KOPT-K1 (cell line): ENCODE measurements at regions not wholly inside any gene's neighbourhood (a gene's known extent, or its start where the extent isn't known, plus 50 kb on each side); places are given as distances from the start of the nearest gene placed in this dataset.

Experiments
- H3K27ac ChIP-seq: fragments of 200-600 bp; sonication (generic); 2 replicates; pipeline ENCODE4 v1.5.1; 2016; ENCODE audit warnings: antibody characterized with exemption, mild to moderate bottlenecking, low read depth, low read length; ENCODE audit not compliant: poor library complexity, severe bottlenecking
- H3K36me3 ChIP-seq: fragments of 200-600 bp; sonication (generic); 2 replicates; pipeline ENCODE4 v1.5.1; 2017; ENCODE audit warnings: antibody characterized with exemption, mild to moderate bottlenecking, low read length, moderate library complexity; ENCODE audit not compliant: insufficient read depth
- H3K9me3 ChIP-seq: fragments of 200-600 bp; sonication (generic); 2 replicates; pipeline ENCODE4 v1.5.1; 2017; ENCODE audit warnings: antibody characterized with exemption, low read length, mild to moderate bottlenecking; ENCODE audit not compliant: insufficient read depth, poor library complexity, severe bottlenecking

GRCh38 chr4:10347815-10348214 lies 109.4 kb downstream of the ZNF518B start:
- Histone ChIP-seq H3K36me3 (no peaks in the 10 kb centered on the region), H3K27ac (no peak overlapping the region), H3K9me3 (peaks cover 5% of the 10 kb centered on the region)

- no peak overlapping the region for H3K27ac ChIP-seq
- H3K9me3 ChIP-seq: no peaks in the 10 kb centered on the region
- H3K36me3 ChIP-seq: no peaks in the 10 kb centered on the region
These were observed 109.9 kb downstream of the ZNF518B start for GRCh38 chr4:10347281-10347795.

- Histone ChIP-seq H3K9me3 (no peaks in the 10 kb centered on the region), H3K27ac (no peak overlapping the region), H3K36me3 (no peaks in the 10 kb centered on the region)
These were observed 111.2 kb downstream of the ZNF518B start for GRCh38 chr4:10346023-10346422.

- H3K9me3 ChIP-seq: no peaks in the 10 kb centered on the region
- H3K27ac ChIP-seq: no peak overlapping the region
These were observed 111.8 kb downstream of the ZNF518B start for GRCh38 chr4:10345381-10345784.

GRCh38 chr4:10344824-10345223 lies 112.4 kb downstream of the ZNF518B start:
- no peaks in the 10 kb centered on the region for H3K9me3 ChIP-seq
- no peak overlapping the region for H3K27ac ChIP-seq

More at GRCh38 chr4:10345381-10345784, 111.8 kb downstream of the ZNF518B start:
- no peaks in the 10 kb centered on the region for H3K36me3 ChIP-seq

GRCh38 chr4:10343656-10344055 lies 113.6 kb downstream of the ZNF518B start:
- Histone ChIP-seq H3K27ac (no peak overlapping the region), H3K36me3 (no peaks in the 10 kb centered on the region), H3K9me3 (no peaks in the 10 kb centered on the region)

More at GRCh38 chr4:10344824-10345223, 112.4 kb downstream of the ZNF518B start:
- H3K36me3 ChIP-seq: no peaks in the 10 kb centered on the region

- no peak overlapping the region for H3K27ac ChIP-seq
- no peaks in the 10 kb centered on the region for H3K9me3 ChIP-seq
- H3K36me3 ChIP-seq: no peaks in the 10 kb centered on the region
These were observed 114.4 kb downstream of the ZNF518B start for GRCh38 chr4:10342866-10343265.

- no peaks in the 10 kb centered on the region for H3K36me3 ChIP-seq
- no peak overlapping the region for H3K27ac ChIP-seq
- no peaks in the 10 kb centered on the region for H3K9me3 ChIP-seq
These were observed 120.8 kb downstream of the ZNF518B start for GRCh38 chr4:10336471-10336870.

- Histone ChIP-seq H3K36me3 (no peaks in the 10 kb centered on the region), H3K27ac (no peak overlapping the region), H3K9me3 (no peaks in the 10 kb centered on the region)
These were observed 122.2 kb downstream of the ZNF518B start for GRCh38 chr4:10335050-10335449.

- Histone ChIP-seq H3K36me3 (no peaks in the 10 kb centered on the region), H3K27ac (no peak overlapping the region)
These were observed 122.7 kb downstream of the ZNF518B start for GRCh38 chr4:10334506-10335028.

GRCh38 chr4:10333942-10334341 lies 123.3 kb downstream of the ZNF518B start:
- Histone ChIP-seq H3K9me3 (no peaks in the 10 kb centered on the region), H3K27ac (no peak overlapping the region), H3K36me3 (no peaks in the 10 kb centered on the region)

More at GRCh38 chr4:10334506-10335028, 122.7 kb downstream of the ZNF518B start:
- H3K9me3 ChIP-seq: no peaks in the 10 kb centered on the region

- Histone ChIP-seq H3K36me3 (no peaks in the 10 kb centered on the region), H3K9me3 (no peaks in the 10 kb centered on the region), H3K27ac (no peak overlapping the region)
These were observed 131.2 kb downstream of the ZNF518B start for GRCh38 chr4:10326075-10326474.

- Histone ChIP-seq H3K36me3 (no peaks in the 10 kb centered on the region), H3K9me3 (no peaks in the 10 kb centered on the region), H3K27ac (no peak overlapping the region)
These were observed 135.3 kb downstream of the ZNF518B start for GRCh38 chr4:10321931-10322330.

GRCh38 chr4:10320130-10320529 lies 137.1 kb downstream of the ZNF518B start:
- H3K9me3 ChIP-seq: no peaks in the 10 kb centered on the region
- no peak overlapping the region for H3K27ac ChIP-seq

GRCh38 chr4:10317345-10317744 lies 139.9 kb downstream of the ZNF518B start:
- Histone ChIP-seq H3K9me3 (no peaks in the 10 kb centered on the region), H3K27ac (no peak overlapping the region), H3K36me3 (no peaks in the 10 kb centered on the region)

More at GRCh38 chr4:10320130-10320529, 137.1 kb downstream of the ZNF518B start:
- no peaks in the 10 kb centered on the region for H3K36me3 ChIP-seq

GRCh38 chr4:10316851-10317250 lies 140.4 kb downstream of the ZNF518B start:
- Histone ChIP-seq H3K9me3 (no peaks in the 10 kb centered on the region), H3K27ac (no peak overlapping the region), H3K36me3 (no peaks in the 10 kb centered on the region)
